Liver (tissue), 8 donors: ENCODE measurements at regions not wholly inside any gene's neighbourhood (a gene's known extent, or its start where the extent isn't known, plus 50 kb on each side); places are given as distances from the start of the nearest gene placed in this dataset.

Experiments used
- DNase-seq: peaks from one replicate; pipeline ENCODE4 v3.0.0-alpha.2; 2017; ENCODE audit warnings: low spot score
- H3K27ac ChIP-seq, 2 donors: one replicate each; pipeline ENCODE4 v1.7.0; 2013; ENCODE audit warnings: inconsistent platforms in 2 of 2, low read length in 2 of 2, control low read depth in 1 of 2, low read depth in 1 of 2, mild to moderate bottlenecking in 1 of 2
- H3K27me3 ChIP-seq, 4 donors: one replicate each; pipeline versions ENCODE4 v1.6.1 to v1.7.0; 2013; ENCODE audit warnings: low read length in 3 of 4, inconsistent platforms in 1 of 4, mild to moderate bottlenecking in 1 of 4, moderate library complexity in 1 of 4; ENCODE audit not compliant: control insufficient read depth in 4 of 4, insufficient read depth in 4 of 4
- H3K36me3 ChIP-seq, 4 donors: one replicate each; pipeline versions ENCODE4 v1.6.1 to v1.7.0; 2013; ENCODE audit warnings: low read length in 3 of 4, mild to moderate bottlenecking in 3 of 4, low read depth in 1 of 4, moderate library complexity in 1 of 4; ENCODE audit not compliant: control insufficient read depth in 4 of 4, insufficient read depth in 3 of 4
- H3K4me1 ChIP-seq, 4 donors: one replicate each; pipeline versions ENCODE4 v1.6.1 to v1.7.0; 2013; ENCODE audit warnings: low read length in 3 of 4, mild to moderate bottlenecking in 3 of 4, moderate library complexity in 1 of 4; ENCODE audit not compliant: control insufficient read depth in 4 of 4, insufficient read depth in 4 of 4
- H3K4me3 ChIP-seq, 3 donors: one replicate each; pipeline versions ENCODE4 v1.6.1 to v1.7.0; 2013; ENCODE audit warnings: low read length in 3 of 3, control low read depth in 1 of 3, low read depth in 1 of 3, mild to moderate bottlenecking in 1 of 3
- H3K9ac ChIP-seq, 2 donors: one replicate each; pipeline ENCODE4 v1.7.0; 2013; ENCODE audit warnings: low read length in 2 of 2, mild to moderate bottlenecking in 2 of 2, moderate library complexity in 2 of 2, control low read depth in 1 of 2, low read depth in 1 of 2
- H3K9me3 ChIP-seq, 4 donors: one replicate each; pipeline versions ENCODE4 v1.6.1 to v1.7.0; 2013; ENCODE audit warnings: low read length in 3 of 4; ENCODE audit not compliant: control insufficient read depth in 4 of 4
- EGR1 ChIP-seq, 2 donors: IDR thresholded peaks; 2 replicates each; pipeline ENCODE4 v1.6.1; 2016 to 2018; ENCODE audit warnings: antibody characterized with exemption in 2 of 2, low read depth in 2 of 2
- FOXA1 ChIP-seq: IDR thresholded peaks from 2 replicates; pipeline ENCODE4 v1.6.1; 2016; ENCODE audit warnings: antibody characterized with exemption
- FOXA2 ChIP-seq: IDR thresholded peaks from 2 replicates; pipeline ENCODE4 v1.6.1; 2016; ENCODE audit warnings: antibody characterized with exemption
- GABPA ChIP-seq, 2 donors: IDR thresholded peaks in 1 of 2; conservative IDR thresholded peaks in 1 of 2; 2 replicates each; pipeline ENCODE4 v1.6.1; 2016; ENCODE audit warnings: antibody characterized with exemption in 2 of 2, mild to moderate bottlenecking in 1 of 2, moderate library complexity in 1 of 2
- HNF4A ChIP-seq, 2 donors: conservative IDR thresholded peaks; 2 replicates each; pipeline ENCODE4 v1.6.1; 2016; ENCODE audit warnings: antibody characterized with exemption in 2 of 2, mild to moderate bottlenecking in 2 of 2
- HNF4G ChIP-seq: IDR thresholded peaks from 2 replicates; pipeline ENCODE4 v1.6.1; 2016; ENCODE audit warnings: antibody characterized with exemption
- JUND ChIP-seq, 2 donors: IDR thresholded peaks; 2 replicates each; pipeline ENCODE4 v1.6.1; 2016; ENCODE audit warnings: antibody characterized with exemption in 2 of 2
- NR2F2 ChIP-seq: IDR thresholded peaks from 2 replicates; pipeline ENCODE4 v1.6.1; 2016; ENCODE audit warnings: antibody characterized with exemption
- RAD21 ChIP-seq, 2 donors: IDR thresholded peaks; 2 replicates each; pipeline ENCODE4 v1.6.1; 2016; ENCODE audit warnings: antibody characterized with exemption in 2 of 2, mild to moderate bottlenecking in 2 of 2
- RXRA ChIP-seq, 2 donors: IDR thresholded peaks; 2 replicates each; pipeline ENCODE4 v1.6.1; 2017 to 2018; ENCODE audit warnings: antibody characterized with exemption in 2 of 2, mild to moderate bottlenecking in 1 of 2
- SP1 ChIP-seq: IDR thresholded peaks from 2 replicates; pipeline ENCODE4 v1.6.1; 2018; ENCODE audit warnings: antibody characterized with exemption, mild to moderate bottlenecking
- TAF1 ChIP-seq: conservative IDR thresholded peaks from 2 replicates; pipeline ENCODE4 v1.6.1; 2016; ENCODE audit warnings: antibody characterized with exemption, mild to moderate bottlenecking
- YY1 ChIP-seq: IDR thresholded peaks from 2 replicates; pipeline ENCODE4 v1.6.1; 2016; ENCODE audit warnings: antibody characterized with exemption, mild to moderate bottlenecking
- WGBS: extraction: QIAGEN DNeasy Blood & Tissue Kit; methylation state at CpG from one replicate; pipeline ENCODE4 v1.1.7; 2013; 5-methylcytosine and 5-hydroxymethylcytosine counted together
- TF ChIP-seq, protein P1 (sequence below): fragments of 150-350 bp; IDR thresholded peaks from 2 replicates; pipeline ENCODE4 v1.5.1; 2017; ENCODE audit warnings: improper control_type of control experiment, low read depth, low read length; ENCODE audit not compliant: missing input control
- TF ChIP-seq, protein P2 (sequence below): IDR thresholded peaks from 2 replicates; pipeline ENCODE4 v1.6.1; 2016; ENCODE audit warnings: antibody characterized with exemption
- TF ChIP-seq, protein P3 (sequence below): IDR thresholded peaks from 2 replicates; pipeline ENCODE4 v1.6.1; 2016; ENCODE audit warnings: antibody characterized with exemption
- TF ChIP-seq, protein P4 (sequence below): IDR thresholded peaks from 2 replicates; pipeline ENCODE4 v1.6.1; 2016; ENCODE audit warnings: antibody characterized with exemption
- TF ChIP-seq, protein P5 (sequence below): IDR thresholded peaks from 2 replicates; pipeline ENCODE4 v1.6.1; 2016; ENCODE audit warnings: antibody characterized with exemption, mild to moderate bottlenecking
- donor health status: healthy.
- donor health status: healthy.
- donor health status: healthy.
- donor health status: healthy.
- donor health status: healthy.

DNA sequence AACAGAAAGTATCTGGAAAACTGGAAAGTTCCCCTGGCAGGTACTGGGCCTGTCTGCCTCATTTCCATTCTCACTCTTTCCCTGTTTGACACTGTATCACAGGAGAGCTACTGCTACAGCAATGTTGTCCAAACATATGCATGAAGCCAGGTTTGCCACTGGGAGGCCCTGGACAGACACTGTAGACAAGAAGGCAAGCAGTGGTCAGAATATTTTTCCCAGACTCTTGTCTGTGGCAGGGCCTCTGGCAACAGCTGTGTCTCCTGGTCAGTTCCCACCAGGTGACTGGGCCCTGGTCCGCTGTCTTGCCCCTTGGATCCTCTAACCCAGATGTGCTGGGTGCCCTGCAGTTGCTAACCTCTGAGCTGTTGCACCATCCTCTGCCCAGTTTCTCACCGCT, 178.9 kb upstream of the FANCL start (continued):
- TF ChIP-seq, protein P1, sequence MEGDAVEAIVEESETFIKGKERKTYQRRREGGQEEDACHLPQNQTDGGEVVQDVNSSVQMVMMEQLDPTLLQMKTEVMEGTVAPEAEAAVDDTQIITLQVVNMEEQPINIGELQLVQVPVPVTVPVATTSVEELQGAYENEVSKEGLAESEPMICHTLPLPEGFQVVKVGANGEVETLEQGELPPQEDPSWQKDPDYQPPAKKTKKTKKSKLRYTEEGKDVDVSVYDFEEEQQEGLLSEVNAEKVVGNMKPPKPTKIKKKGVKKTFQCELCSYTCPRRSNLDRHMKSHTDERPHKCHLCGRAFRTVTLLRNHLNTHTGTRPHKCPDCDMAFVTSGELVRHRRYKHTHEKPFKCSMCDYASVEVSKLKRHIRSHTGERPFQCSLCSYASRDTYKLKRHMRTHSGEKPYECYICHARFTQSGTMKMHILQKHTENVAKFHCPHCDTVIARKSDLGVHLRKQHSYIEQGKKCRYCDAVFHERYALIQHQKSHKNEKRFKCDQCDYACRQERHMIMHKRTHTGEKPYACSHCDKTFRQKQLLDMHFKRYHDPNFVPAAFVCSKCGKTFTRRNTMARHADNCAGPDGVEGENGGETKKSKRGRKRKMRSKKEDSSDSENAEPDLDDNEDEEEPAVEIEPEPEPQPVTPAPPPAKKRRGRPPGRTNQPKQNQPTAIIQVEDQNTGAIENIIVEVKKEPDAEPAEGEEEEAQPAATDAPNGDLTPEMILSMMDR, result no peak
- no peak for TF ChIP-seq RXRA (IDR thresholded peaks at IDR 0.05)
- TF ChIP-seq, protein P2, sequence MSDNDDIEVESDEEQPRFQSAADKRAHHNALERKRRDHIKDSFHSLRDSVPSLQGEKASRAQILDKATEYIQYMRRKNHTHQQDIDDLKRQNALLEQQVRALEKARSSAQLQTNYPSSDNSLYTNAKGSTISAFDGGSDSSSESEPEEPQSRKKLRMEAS, result no peak
- TF ChIP-seq FOXA2, result no peak
- TF ChIP-seq, protein P3, sequence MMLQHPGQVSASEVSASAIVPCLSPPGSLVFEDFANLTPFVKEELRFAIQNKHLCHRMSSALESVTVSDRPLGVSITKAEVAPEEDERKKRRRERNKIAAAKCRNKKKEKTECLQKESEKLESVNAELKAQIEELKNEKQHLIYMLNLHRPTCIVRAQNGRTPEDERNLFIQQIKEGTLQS, result no peak
- TF ChIP-seq JUND (IDR thresholded peaks at IDR 0.05), result no peak
- no peak for TF ChIP-seq FOXA1
- no peak for TF ChIP-seq SP1
- TF ChIP-seq EGR1 (IDR thresholded peaks at IDR 0.05; ENCODE audit: low read depth in 2 of 2), result no peak

DNA sequence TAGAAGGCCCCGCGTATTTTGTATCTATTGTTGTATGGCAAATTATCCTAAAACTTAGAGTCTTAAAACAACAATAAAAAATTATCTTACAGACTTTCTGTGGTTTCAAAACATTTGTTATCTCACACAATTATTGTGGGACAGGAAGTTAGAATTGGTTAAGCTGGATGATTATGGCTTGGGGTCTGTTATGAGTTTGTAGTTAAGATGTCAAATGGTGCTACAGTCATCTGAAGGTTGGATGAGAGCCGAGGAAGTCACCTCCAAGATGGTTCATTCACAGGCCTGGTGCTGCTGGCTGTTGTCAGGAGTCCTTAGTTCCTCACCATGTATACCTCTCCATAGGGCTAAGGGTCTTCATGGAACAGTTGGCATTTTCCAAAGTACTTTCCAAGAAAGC, 175.6 kb upstream of the FANCL start:
- Histone ChIP-seq H3K9ac (no peak overlapping the region), H3K4me3 (no peak overlapping the region), H3K9me3 (no peaks in the 10 kb centered on the region), H3K4me1 (no peaks in the 10 kb centered on the region), H3K36me3 (no peaks in the 10 kb centered on the region), H3K27me3 (no peaks in the 10 kb centered on the region), H3K27ac (no peak overlapping the region)
- WGBS, result 92% methylated on average over 3 of the region's 3 CpGs
- TF ChIP-seq GABPA (IDR thresholded peaks at IDR 0.05 in 1 of 2, conservative IDR thresholded peaks at IDR 0.05 in 1 of 2) (no peak), FOXA2 (no peak), EGR1 (IDR thresholded peaks at IDR 0.05; ENCODE audit: low read depth in 2 of 2) (no peak), FOXA1 (no peak), JUND (IDR thresholded peaks at IDR 0.05) (no peak), NR2F2 (no peak), HNF4A (conservative IDR thresholded peaks at IDR 0.05) (no peak), HNF4G (no peak)
- TF ChIP-seq, protein P1, result no peak
- no peak for DNase-seq

DNA sequence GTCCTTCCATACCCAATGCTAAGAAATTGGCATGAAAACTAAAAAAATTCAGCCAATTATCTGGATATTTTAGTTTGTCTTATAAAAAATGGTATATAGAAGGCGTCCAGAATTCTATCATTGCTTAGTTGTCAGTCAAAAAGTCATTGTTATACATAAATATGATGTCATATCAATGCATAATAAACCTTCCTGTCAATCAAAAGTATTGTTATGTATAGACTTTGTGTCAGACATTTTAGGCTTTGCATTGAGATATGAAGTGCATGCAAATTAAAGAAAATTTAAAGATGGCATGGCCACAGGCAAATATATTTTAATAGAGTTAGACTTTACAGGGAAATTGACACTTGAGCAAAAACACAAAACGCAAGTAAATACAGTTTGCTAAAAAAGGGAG, 173.4 kb upstream of the FANCL start:
- H3K9me3 ChIP-seq, result no peaks in the 10 kb centered on the region
- H3K36me3 ChIP-seq, result no peaks in the 10 kb centered on the region
- no peak overlapping the region for H3K9ac ChIP-seq
- WGBS, result 72% methylated on average over 2 of the region's 2 CpGs
- H3K27me3 ChIP-seq, result no peaks in the 10 kb centered on the region
- H3K27ac ChIP-seq, result no peak overlapping the region
- no peaks in the 10 kb centered on the region for H3K4me1 ChIP-seq
- no peak for DNase-seq
- H3K4me3 ChIP-seq, result no peak overlapping the region
- TF ChIP-seq, protein P4, sequence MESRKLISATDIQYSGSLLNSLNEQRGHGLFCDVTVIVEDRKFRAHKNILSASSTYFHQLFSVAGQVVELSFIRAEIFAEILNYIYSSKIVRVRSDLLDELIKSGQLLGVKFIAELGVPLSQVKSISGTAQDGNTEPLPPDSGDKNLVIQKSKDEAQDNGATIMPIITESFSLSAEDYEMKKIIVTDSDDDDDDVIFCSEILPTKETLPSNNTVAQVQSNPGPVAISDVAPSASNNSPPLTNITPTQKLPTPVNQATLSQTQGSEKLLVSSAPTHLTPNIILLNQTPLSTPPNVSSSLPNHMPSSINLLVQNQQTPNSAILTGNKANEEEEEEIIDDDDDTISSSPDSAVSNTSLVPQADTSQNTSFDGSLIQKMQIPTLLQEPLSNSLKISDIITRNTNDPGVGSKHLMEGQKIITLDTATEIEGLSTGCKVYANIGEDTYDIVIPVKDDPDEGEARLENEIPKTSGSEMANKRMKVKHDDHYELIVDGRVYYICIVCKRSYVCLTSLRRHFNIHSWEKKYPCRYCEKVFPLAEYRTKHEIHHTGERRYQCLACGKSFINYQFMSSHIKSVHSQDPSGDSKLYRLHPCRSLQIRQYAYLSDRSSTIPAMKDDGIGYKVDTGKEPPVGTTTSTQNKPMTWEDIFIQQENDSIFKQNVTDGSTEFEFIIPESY, result no peak
- TF ChIP-seq, protein P3, result no peak
- no peak for TF ChIP-seq FOXA2
- no peak for TF ChIP-seq HNF4G
- no peak for TF ChIP-seq RAD21 (IDR thresholded peaks at IDR 0.05)
- TF ChIP-seq GABPA (IDR thresholded peaks at IDR 0.05 in 1 of 2, conservative IDR thresholded peaks at IDR 0.05 in 1 of 2), result no peak
- TF ChIP-seq YY1, result no peak
- no peak for TF ChIP-seq EGR1 (IDR thresholded peaks at IDR 0.05; ENCODE audit: low read depth in 2 of 2)
- no peak for TF ChIP-seq SP1
- TF ChIP-seq, protein P2, result no peak
- TF ChIP-seq RXRA (IDR thresholded peaks at IDR 0.05), result no peak
- TF ChIP-seq HNF4A (conservative IDR thresholded peaks at IDR 0.05), result no peak
- no peak for TF ChIP-seq FOXA1
- TF ChIP-seq, protein P5, sequence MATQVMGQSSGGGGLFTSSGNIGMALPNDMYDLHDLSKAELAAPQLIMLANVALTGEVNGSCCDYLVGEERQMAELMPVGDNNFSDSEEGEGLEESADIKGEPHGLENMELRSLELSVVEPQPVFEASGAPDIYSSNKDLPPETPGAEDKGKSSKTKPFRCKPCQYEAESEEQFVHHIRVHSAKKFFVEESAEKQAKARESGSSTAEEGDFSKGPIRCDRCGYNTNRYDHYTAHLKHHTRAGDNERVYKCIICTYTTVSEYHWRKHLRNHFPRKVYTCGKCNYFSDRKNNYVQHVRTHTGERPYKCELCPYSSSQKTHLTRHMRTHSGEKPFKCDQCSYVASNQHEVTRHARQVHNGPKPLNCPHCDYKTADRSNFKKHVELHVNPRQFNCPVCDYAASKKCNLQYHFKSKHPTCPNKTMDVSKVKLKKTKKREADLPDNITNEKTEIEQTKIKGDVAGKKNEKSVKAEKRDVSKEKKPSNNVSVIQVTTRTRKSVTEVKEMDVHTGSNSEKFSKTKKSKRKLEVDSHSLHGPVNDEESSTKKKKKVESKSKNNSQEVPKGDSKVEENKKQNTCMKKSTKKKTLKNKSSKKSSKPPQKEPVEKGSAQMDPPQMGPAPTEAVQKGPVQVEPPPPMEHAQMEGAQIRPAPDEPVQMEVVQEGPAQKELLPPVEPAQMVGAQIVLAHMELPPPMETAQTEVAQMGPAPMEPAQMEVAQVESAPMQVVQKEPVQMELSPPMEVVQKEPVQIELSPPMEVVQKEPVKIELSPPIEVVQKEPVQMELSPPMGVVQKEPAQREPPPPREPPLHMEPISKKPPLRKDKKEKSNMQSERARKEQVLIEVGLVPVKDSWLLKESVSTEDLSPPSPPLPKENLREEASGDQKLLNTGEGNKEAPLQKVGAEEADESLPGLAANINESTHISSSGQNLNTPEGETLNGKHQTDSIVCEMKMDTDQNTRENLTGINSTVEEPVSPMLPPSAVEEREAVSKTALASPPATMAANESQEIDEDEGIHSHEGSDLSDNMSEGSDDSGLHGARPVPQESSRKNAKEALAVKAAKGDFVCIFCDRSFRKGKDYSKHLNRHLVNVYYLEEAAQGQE, result no peak
- no peak for TF ChIP-seq TAF1
